HG02884 (cell line): ENCODE measurements at regions not wholly inside any gene's neighbourhood (a gene's known extent, or its start where the extent isn't known, plus 50 kb on each side); places are given as distances from the start of the nearest gene placed in this dataset.
"Not testable (repeated sequence)": the region's sequence is repeated elsewhere in the genome, so short reads cannot be mapped to it uniquely, and the experiment has no call there.

Source experiments
- ATAC-seq: cut with Tn5 transposase; IDR thresholded peaks from one replicate; pipeline ENCODE4 v1.9.1; 2021; ENCODE audit warnings: mild to moderate bottlenecking, moderate library complexity; ENCODE audit not compliant: unreplicated experiment

DNA sequence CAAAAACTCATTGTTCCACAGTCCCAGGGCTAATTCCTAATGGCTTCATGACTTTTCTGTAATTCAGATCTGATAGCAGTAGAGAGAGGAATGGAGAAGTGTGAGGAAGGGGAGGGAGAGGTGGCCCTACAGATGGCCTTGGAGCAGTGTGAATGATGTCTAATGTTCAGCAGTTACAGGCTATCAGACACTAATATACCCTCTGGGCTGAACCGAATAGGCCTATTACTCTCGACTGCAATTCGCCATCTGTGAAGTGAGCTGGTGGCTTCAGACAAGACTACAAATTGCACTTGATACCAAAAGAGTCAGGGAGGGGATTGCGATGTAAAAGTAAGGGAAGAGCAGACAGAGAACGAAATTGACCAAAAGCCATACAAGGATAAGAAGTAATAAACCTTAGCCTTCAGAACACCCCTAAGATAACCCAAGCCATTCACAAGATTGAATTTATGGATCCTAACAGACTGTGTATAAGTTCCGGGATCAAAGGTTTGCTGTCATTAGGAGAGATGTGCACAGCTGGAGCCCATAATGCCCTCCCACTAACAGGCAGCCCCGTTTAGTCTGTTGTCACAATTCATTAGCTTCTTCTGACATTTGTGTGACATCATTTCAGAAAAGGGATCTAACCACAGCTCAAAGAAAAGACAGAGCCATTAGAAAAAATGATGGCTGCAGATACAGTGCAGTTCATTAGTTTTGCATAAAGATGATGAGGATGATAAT lies 642.4 kb upstream of the API5 start:
- ATAC-seq, result no peak

GRCh38 chr11:42674436-42674835 lies 637.4 kb upstream of the API5 start:
- ATAC-seq, result no peak

- no peak for ATAC-seq
Measured at GRCh38 chr11:42707541-42707940, 604.3 kb upstream of the API5 start.

GRCh38 chr11:42709216-42709615 lies 602.6 kb upstream of the API5 start:
- ATAC-seq, result no peak

DNA sequence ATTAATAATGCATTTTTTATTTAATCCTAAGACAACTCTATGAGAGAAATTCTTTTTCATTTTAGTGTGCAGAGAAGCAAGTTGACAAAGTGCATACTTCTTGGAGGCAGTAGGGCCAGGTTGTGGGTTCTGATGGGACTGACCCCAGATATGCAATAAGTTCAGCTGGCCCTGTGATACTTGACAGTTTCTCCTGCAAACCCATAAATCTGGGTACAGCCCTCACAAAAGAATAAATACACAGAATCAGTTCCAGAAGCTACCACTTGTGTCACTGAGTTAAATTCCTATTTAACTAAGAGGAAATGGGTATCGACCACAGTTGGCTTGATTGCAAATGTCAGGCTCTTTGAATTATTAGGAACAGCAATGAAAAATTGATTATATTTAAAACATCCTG lies 598.5 kb upstream of the API5 start:
- no peak for ATAC-seq

- no peak for ATAC-seq
Measured at GRCh38 chr11:42713753-42714152, 598.0 kb upstream of the API5 start.

- ATAC-seq, result no peak
Measured at GRCh38 chr11:42720716-42721563, 590.9 kb upstream of the API5 start.

GRCh38 chr11:42727879-42728278 lies 583.9 kb upstream of the API5 start:
- no peak for ATAC-seq

DNA sequence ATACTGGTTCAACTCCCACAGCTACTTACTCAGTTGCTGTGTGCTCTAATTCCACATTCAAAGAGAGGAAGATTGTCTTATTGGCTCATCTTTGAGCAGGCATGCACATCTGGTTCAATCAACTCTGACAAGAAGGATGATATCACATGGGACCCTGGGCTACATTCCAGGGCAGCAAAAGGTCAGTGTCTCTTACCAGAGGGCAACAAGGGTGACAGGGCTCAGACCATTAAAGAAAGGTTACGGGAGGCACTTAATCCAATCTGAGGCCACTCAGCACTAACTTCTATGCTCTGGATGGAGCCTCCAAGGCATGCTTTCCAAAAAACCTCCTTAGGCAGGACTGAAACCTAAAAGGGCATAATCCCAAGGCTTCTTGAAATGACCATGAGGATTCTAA lies 549.4 kb upstream of the API5 start:
- ATAC-seq, result no peak

- no peak for ATAC-seq
Measured at GRCh38 chr11:42764936-42765335, 546.9 kb upstream of the API5 start.

- no peak for ATAC-seq
Measured at GRCh38 chr11:42768576-42768975, 543.2 kb upstream of the API5 start.

- ATAC-seq, result peak; percentile 64
Measured at GRCh38 chr11:42770444-42771065, 541.2 kb upstream of the API5 start.

- no peak for ATAC-seq
Measured at GRCh38 chr11:42772886-42773285, 538.9 kb upstream of the API5 start.

GRCh38 chr11:42773729-42774128 lies 538.1 kb upstream of the API5 start:
- no peak for ATAC-seq

- ATAC-seq, result no peak
Measured at GRCh38 chr11:42774567-42774966, 537.2 kb upstream of the API5 start.

DNA sequence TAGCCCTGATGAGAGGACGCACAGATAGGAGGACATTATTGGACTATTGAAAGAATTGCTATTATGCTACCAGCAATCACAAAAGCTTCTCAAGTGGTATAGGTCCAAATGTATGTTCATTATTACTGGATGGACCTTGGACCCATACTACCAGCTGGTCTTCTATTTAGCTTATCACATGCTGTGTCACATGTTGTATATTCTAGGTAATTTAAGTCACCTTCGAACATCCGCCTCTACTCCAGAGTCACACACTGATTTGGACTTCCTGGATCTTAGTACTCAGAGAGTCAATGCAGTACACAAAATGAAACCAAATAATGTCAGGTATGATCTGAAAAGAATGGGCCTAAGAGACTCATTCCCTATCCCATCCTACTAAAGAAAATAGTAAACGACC lies 534.0 kb upstream of the API5 start:
- ATAC-seq, result no peak

DNA sequence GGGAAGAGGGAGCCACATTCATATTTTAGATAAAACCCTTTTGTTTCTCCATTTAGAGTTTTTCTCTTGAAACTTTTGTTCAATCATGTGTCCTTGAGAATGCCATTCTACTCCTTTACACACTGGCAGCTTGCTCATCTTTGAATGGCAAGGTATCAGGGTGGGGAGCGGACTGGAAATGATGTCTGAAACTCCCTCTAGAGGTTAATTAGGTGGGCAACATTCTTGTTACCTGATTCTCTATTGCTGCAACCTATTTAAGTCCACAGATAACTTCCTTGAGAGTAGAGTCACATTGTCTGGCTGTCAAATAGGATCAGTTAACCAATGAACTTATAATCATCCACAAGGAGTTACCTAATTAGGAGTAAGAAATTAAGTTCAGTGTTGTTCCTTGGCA lies 533.6 kb upstream of the API5 start:
- no peak for ATAC-seq

DNA sequence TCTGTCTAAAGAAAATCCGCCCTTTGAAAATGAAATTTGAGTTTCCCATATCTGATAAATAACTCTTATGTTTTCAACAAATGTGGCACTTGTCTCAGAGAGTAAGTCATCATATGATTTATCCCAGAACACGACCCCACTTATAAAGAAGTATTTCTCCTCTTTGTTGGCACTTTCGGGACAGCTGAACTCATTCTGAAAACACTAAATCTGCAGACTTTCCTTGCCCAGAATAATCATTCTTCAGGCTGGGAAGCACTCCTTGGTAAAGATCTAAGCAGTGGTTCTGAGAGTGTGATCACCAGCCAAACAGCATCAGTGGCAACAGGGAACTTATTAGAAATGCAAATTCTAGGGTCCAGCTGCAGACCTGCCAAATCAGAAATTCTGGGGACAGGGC lies 532.2 kb upstream of the API5 start:
- ATAC-seq, result no peak

GRCh38 chr11:42786981-42787380 lies 524.8 kb upstream of the API5 start:
- no peak for ATAC-seq

GRCh38 chr11:42795483-42795882 lies 516.3 kb upstream of the API5 start:
- not testable (repeated sequence) for ATAC-seq

- ATAC-seq, result no peak
Measured at GRCh38 chr11:42800041-42800440, 511.8 kb upstream of the API5 start.
